Keratinocyte (primary cell): ENCODE measurements at regions not wholly inside any gene's neighbourhood (a gene's known extent, or its start where the extent isn't known, plus 50 kb on each side); places are given as distances from the start of the nearest gene placed in this dataset.

ENCODE experiments used
- EZH2 ChIP-seq: IDR thresholded peaks from one replicate; pipeline ENCODE4 v1.6.1; 2012; ENCODE audit warnings: inconsistent platforms, mild to moderate bottlenecking, low read length, moderate library complexity
- TF ChIP-seq, protein P1 (sequence below), 3 experiments: IDR thresholded peaks in 1 of 3; conservative IDR thresholded peaks in 1 of 3; optimal IDR thresholded peaks in 1 of 3; 2 replicates in 2 of 3; 3 replicates in 1 of 3; pipeline versions ENCODE3 to v1.5.1; 2011; ENCODE audit warnings: low read length in 3 of 3, mild to moderate bottlenecking in 3 of 3, moderate library complexity in 2 of 3, control low read depth in 1 of 3, inconsistent platforms in 1 of 3; ENCODE audit not compliant: insufficient read depth in 2 of 3; ENCODE audit errors: extremely low read depth in 1 of 3

DNA sequence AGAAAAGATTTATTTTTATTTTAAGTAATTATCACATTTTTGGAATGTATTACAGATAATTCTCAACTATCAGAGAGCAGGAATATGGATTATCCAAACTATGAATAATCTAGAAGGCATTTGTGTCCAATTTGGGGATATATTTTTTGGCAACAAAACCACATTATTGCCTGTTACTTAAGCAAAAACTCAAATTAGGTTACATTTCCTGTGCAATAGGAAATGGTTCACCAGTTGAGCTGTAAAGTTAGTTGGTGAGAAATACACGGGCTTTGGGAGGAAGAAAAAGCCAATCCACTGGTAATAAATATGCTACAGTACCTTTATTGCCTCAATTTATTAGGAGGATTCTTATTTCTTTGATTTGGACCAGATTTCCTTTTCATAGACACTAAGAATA lies 1075.2 kb downstream of the PCDH9 start:
- TF ChIP-seq, protein P1, sequence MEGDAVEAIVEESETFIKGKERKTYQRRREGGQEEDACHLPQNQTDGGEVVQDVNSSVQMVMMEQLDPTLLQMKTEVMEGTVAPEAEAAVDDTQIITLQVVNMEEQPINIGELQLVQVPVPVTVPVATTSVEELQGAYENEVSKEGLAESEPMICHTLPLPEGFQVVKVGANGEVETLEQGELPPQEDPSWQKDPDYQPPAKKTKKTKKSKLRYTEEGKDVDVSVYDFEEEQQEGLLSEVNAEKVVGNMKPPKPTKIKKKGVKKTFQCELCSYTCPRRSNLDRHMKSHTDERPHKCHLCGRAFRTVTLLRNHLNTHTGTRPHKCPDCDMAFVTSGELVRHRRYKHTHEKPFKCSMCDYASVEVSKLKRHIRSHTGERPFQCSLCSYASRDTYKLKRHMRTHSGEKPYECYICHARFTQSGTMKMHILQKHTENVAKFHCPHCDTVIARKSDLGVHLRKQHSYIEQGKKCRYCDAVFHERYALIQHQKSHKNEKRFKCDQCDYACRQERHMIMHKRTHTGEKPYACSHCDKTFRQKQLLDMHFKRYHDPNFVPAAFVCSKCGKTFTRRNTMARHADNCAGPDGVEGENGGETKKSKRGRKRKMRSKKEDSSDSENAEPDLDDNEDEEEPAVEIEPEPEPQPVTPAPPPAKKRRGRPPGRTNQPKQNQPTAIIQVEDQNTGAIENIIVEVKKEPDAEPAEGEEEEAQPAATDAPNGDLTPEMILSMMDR (optimal IDR thresholded peaks at IDR 0.05 in 1 of 3, IDR thresholded peaks at IDR 0.05 in 1 of 3, conservative IDR thresholded peaks at IDR 0.05 in 1 of 3; ENCODE audit: extremely low read depth in 1 of 3, insufficient read depth in 2 of 3, low read length in 3 of 3), result no peak
- no peak for TF ChIP-seq EZH2
